LNCAP (cell line): ENCODE measurements at regions not wholly inside any gene's neighbourhood (a gene's known extent, or its start where the extent isn't known, plus 50 kb on each side); places are given as distances from the start of the nearest gene placed in this dataset.

Source experiments
- CTCF ChIP-seq: fragments of 450-650 bp; IDR thresholded peaks from 2 replicates; pipeline ENCODE4 v1.5.1; 2017; ENCODE audit warnings: mild to moderate bottlenecking

- no peak for TF ChIP-seq CTCF
These were observed 850.9 kb upstream of the PCDH9 start for GRCh38 chr13:68081061-68081460.

- no peak for TF ChIP-seq CTCF
These were observed 848.7 kb upstream of the PCDH9 start for GRCh38 chr13:68078874-68079273.

- TF ChIP-seq CTCF = no peak
These were observed 848.3 kb upstream of the PCDH9 start for GRCh38 chr13:68078469-68078868.

- TF ChIP-seq CTCF = no peak
These were observed 845.9 kb upstream of the PCDH9 start for GRCh38 chr13:68076046-68076445.

- TF ChIP-seq CTCF = no peak
These were observed 836.9 kb upstream of the PCDH9 start for GRCh38 chr13:68066879-68067513.

- no peak for TF ChIP-seq CTCF
These were observed 834.0 kb upstream of the PCDH9 start for GRCh38 chr13:68064001-68064770.

- TF ChIP-seq CTCF = no peak
These were observed 833.0 kb upstream of the PCDH9 start for GRCh38 chr13:68063181-68063580.
